OCI-LY1 (cell line): ENCODE measurements at regions not wholly inside any gene's neighbourhood (a gene's known extent, or its start where the extent isn't known, plus 50 kb on each side); places are given as distances from the start of the nearest gene placed in this dataset.

Source experiments
- H2AFZ ChIP-seq: fragments of 200-600 bp; sonication (generic), shearing (Covaris generic); 2 replicates; pipeline ENCODE4 v1.6.0; 2014; ENCODE audit warnings: antibody characterized with exemption, mild to moderate bottlenecking, low read length
- H3F3A ChIP-seq: fragments of 200-600 bp; sonication (generic), shearing (Covaris generic); 2 replicates; pipeline ENCODE4 v1.6.0; 2014; ENCODE audit warnings: mild to moderate bottlenecking, antibody characterized with exemption, low read length, moderate library complexity; ENCODE audit not compliant: insufficient read depth
- H3K27ac ChIP-seq: fragments of 200-600 bp; sonication (generic); 2 replicates; pipeline ENCODE4 v1.5.1; 2014; ENCODE audit warnings: low read length, mixed run types, mild to moderate bottlenecking, low read depth; ENCODE audit not compliant: poor library complexity, severe bottlenecking
- H3K27me3 ChIP-seq: fragments of 200-600 bp; sonication (generic); 2 replicates; pipeline ENCODE4 v1.6.0; 2014; ENCODE audit warnings: antibody characterized with exemption, mild to moderate bottlenecking, low read length, moderate library complexity; ENCODE audit not compliant: insufficient read depth
- H3K36me3 ChIP-seq: fragments of 200-600 bp; sonication (generic); 2 replicates; pipeline ENCODE4 v1.6.1; 2014; ENCODE audit warnings: mild to moderate bottlenecking, antibody characterized with exemption, low read length, moderate library complexity, mixed read lengths; ENCODE audit not compliant: insufficient read depth
- H3K4me1 ChIP-seq: fragments of 200-600 bp; sonication (generic); 2 replicates; pipeline ENCODE4 v1.5.1; 2014; ENCODE audit warnings: mild to moderate bottlenecking, low read length, moderate library complexity; ENCODE audit not compliant: insufficient read depth, severe bottlenecking
- H3K4me2 ChIP-seq: fragments of 200-600 bp; sonication (generic), shearing (Covaris generic); 2 replicates; pipeline ENCODE4 v1.6.1; 2014; ENCODE audit warnings: low read length
- H3K4me3 ChIP-seq: fragments of 200-600 bp; sonication (generic); 2 replicates; pipeline ENCODE4 v1.5.1; 2014; ENCODE audit warnings: low read length, low read depth, mild to moderate bottlenecking, mixed read lengths; ENCODE audit not compliant: poor library complexity, severe bottlenecking
- H3K79me2 ChIP-seq: fragments of 200-600 bp; shearing (Covaris generic); 2 replicates; pipeline ENCODE4 v1.6.1; 2016; ENCODE audit warnings: mixed run types, low read length, mixed read lengths; ENCODE audit not compliant: insufficient read depth
- H3K9ac ChIP-seq: fragments of 200-600 bp; sonication (generic), shearing (Covaris generic); 2 replicates; pipeline ENCODE4 v1.6.1; 2014; ENCODE audit warnings: mild to moderate bottlenecking, low read length, mixed read lengths
- H3K9me2 ChIP-seq: fragments of 200-600 bp; sonication (generic), shearing (Covaris generic); 2 replicates; pipeline ENCODE4 v1.6.1; 2014; ENCODE audit warnings: low read depth, mild to moderate bottlenecking, low read length, mixed read lengths
- H3K9me3 ChIP-seq: fragments of 200-600 bp; shearing (Covaris generic); 2 replicates; pipeline ENCODE4 v1.6.1; 2014; ENCODE audit warnings: low read length, mixed read lengths
- H4K20me1 ChIP-seq: fragments of 200-600 bp; sonication (generic), shearing (Covaris generic); 2 replicates; pipeline ENCODE4 v1.6.0; 2016; ENCODE audit warnings: mild to moderate bottlenecking, low read length; ENCODE audit not compliant: insufficient read depth
- CTCF ChIP-seq: fragments of 200-600 bp; sonication (generic), shearing (Covaris generic); IDR thresholded peaks from 2 replicates; pipeline ENCODE4 v1.5.1; 2017; ENCODE audit warnings: mild to moderate bottlenecking, antibody characterized with exemption, low read length, moderate library complexity, mixed read lengths
- EZH2 ChIP-seq: fragments of 200-600 bp; sonication (generic), shearing (Covaris generic); IDR thresholded peaks from 2 replicates; pipeline ENCODE4 v1.8.0; 2017; ENCODE audit warnings: borderline replicate concordance, mixed run types, mild to moderate bottlenecking, antibody characterized with exemption, low read length, moderate library complexity, mixed read lengths

- no peaks in the 10 kb centered on the region for H3K9me2 ChIP-seq
- no peak overlapping the region for H3K4me3 ChIP-seq
- H3K4me1 ChIP-seq, result no peaks in the 10 kb centered on the region
- H3K9ac ChIP-seq, result no peak overlapping the region
- no peaks in the 10 kb centered on the region for H3K9me3 ChIP-seq
- no peak overlapping the region for H3K27ac ChIP-seq
- no peaks in the 10 kb centered on the region for H3K79me2 ChIP-seq
- no peak overlapping the region for H2AFZ ChIP-seq
- H4K20me1 ChIP-seq, result no peaks in the 10 kb centered on the region
- no peaks in the 10 kb centered on the region for H3K27me3 ChIP-seq
- TF ChIP-seq CTCF (no peak), EZH2 (no peak)
- H3K36me3 ChIP-seq, result no peaks in the 10 kb centered on the region
- no peak overlapping the region for H3K4me2 ChIP-seq
- H3F3A ChIP-seq, result no peaks in the 10 kb centered on the region
These were observed 274.9 kb upstream of the LCORL start for GRCh38 chr4:18296411-18296810.

GRCh38 chr4:18294846-18295245, 273.3 kb upstream of the LCORL start:
- Histone ChIP-seq H3K9me3 (no peaks in the 10 kb centered on the region), H3K4me2 (no peak overlapping the region), H4K20me1 (no peaks in the 10 kb centered on the region), H3K4me1 (no peaks in the 10 kb centered on the region), H3K9ac (no peak overlapping the region), H3F3A (no peaks in the 10 kb centered on the region), H3K4me3 (no peak overlapping the region), H3K9me2 (no peaks in the 10 kb centered on the region), H3K27me3 (no peaks in the 10 kb centered on the region), H2AFZ (no peak overlapping the region), H3K79me2 (no peaks in the 10 kb centered on the region), H3K36me3 (no peaks in the 10 kb centered on the region), H3K27ac (no peak overlapping the region)
- TF ChIP-seq CTCF, result no peak
- no peak for TF ChIP-seq EZH2

- no peak for TF ChIP-seq CTCF
- no peak for TF ChIP-seq EZH2
- Histone ChIP-seq H3K27ac (no peak overlapping the region), H3K79me2 (no peaks in the 10 kb centered on the region), H3K9ac (no peak overlapping the region), H3F3A (no peaks in the 10 kb centered on the region), H2AFZ (no peak overlapping the region), H3K4me3 (no peak overlapping the region), H4K20me1 (no peaks in the 10 kb centered on the region), H3K4me1 (no peaks in the 10 kb centered on the region), H3K9me2 (no peaks in the 10 kb centered on the region), H3K4me2 (no peak overlapping the region), H3K36me3 (no peaks in the 10 kb centered on the region), H3K27me3 (no peaks in the 10 kb centered on the region), H3K9me3 (no peaks in the 10 kb centered on the region)
These were observed 272.5 kb upstream of the LCORL start for GRCh38 chr4:18294021-18294420.
